ENCODE measurements at regions not wholly inside any gene's neighbourhood (a gene's known extent, or its start where the extent isn't known, plus 50 kb on each side); places are given as distances from the start of the nearest gene placed in this dataset.

DNA sequence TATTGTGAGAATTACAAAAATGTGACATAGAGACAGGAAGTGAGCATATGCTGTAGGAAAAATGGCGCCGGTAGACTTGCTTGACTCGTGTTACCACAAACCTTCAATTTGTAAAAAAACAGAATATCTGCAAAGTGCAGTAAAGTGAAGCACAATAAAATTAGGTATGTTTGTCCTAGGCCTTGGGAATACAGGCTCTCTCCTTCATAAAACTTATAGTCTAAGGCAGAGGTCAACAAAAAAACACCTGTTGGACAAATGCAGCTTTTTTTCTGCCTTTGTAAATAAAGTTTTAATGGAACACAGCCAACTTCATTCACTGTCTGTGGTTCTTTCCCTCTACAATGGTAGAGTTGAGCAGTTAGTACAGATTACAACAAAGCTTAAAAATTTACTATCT, 216.8 kb upstream of the SATB1 start:
- no peaks in the 10 kb centered on the region for H3K9me2 ChIP-seq (ENCODE audit: low read depth, low read length)

GRCh38 chr3:18635215-18635614, 210.1 kb upstream of the SATB1 start:
- no peak overlapping the region for H3K27ac ChIP-seq (ENCODE audit: low read depth, low read length, poor library complexity, severe bottlenecking)
- no peaks in the 10 kb centered on the region for H3K27me3 ChIP-seq (ENCODE audit: insufficient read depth, low read length)

More for the DNA sequence above, 216.8 kb upstream of the SATB1 start:
- no peak overlapping the region for H2AFZ ChIP-seq (ENCODE audit: low read length)
- H4K20me1 ChIP-seq (ENCODE audit: insufficient read depth, low read length): no peaks in the 10 kb centered on the region
- no peaks in the 10 kb centered on the region for H3K27me3 ChIP-seq (ENCODE audit: insufficient read depth, low read length)
- H3K4me3 ChIP-seq (ENCODE audit: low read depth, low read length, poor library complexity, severe bottlenecking): no peak overlapping the region
- no peaks in the 10 kb centered on the region for H3F3A ChIP-seq (ENCODE audit: insufficient read depth, low read length)
- no peak overlapping the region for H3K4me2 ChIP-seq (ENCODE audit: low read length)
- no peak overlapping the region for H3K9ac ChIP-seq (ENCODE audit: low read length)
- no peaks in the 10 kb centered on the region for H3K4me1 ChIP-seq (ENCODE audit: insufficient read depth, low read length, severe bottlenecking)
- no peaks in the 10 kb centered on the region for H3K9me3 ChIP-seq (ENCODE audit: low read length)
- TF ChIP-seq EZH2 (IDR thresholded peaks at IDR 0.05; ENCODE audit: borderline replicate concordance, low read length): no peak
- TF ChIP-seq CTCF (IDR thresholded peaks at IDR 0.05; ENCODE audit: low read length): no peak
- no peaks in the 10 kb centered on the region for H3K36me3 ChIP-seq (ENCODE audit: insufficient read depth, low read length)
- no peaks in the 10 kb centered on the region for H3K79me2 ChIP-seq (ENCODE audit: insufficient read depth, low read length)
- H3K27ac ChIP-seq (ENCODE audit: low read depth, low read length, poor library complexity, severe bottlenecking): no peak overlapping the region

DNA sequence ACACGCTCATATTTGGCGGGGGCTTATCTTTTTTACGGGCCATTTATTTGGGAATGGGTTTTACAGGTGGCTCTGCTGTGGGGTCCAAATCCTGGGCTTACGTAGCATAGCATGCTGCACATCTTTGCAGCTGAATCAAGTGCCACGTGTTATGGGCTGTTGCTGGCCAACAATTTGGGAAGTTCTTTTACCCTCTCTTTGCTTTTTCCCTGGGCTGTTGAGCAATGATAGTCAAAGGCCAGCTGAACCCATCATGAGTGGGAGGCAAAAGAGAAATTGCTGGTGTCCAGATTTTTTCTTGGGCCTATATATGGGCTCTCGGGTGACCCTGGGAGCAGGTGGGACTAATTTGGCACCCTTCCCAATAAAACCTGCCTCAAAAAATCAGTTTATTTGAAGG, 209.3 kb upstream of the SATB1 start:
- TF ChIP-seq EZH2 (IDR thresholded peaks at IDR 0.05; ENCODE audit: borderline replicate concordance, low read length) (no peak), CTCF (IDR thresholded peaks at IDR 0.05; ENCODE audit: low read length) (no peak)
- Histone ChIP-seq H3K9me2 (ENCODE audit: low read depth, low read length) (no peaks in the 10 kb centered on the region), H3K36me3 (ENCODE audit: insufficient read depth, low read length) (no peaks in the 10 kb centered on the region), H4K20me1 (ENCODE audit: insufficient read depth, low read length) (no peaks in the 10 kb centered on the region), H3K27me3 (ENCODE audit: insufficient read depth, low read length) (no peaks in the 10 kb centered on the region), H3K9me3 (ENCODE audit: low read length) (no peaks in the 10 kb centered on the region), H3K27ac (ENCODE audit: low read depth, low read length, poor library complexity, severe bottlenecking) (no peak overlapping the region), H3K4me1 (ENCODE audit: insufficient read depth, low read length, severe bottlenecking) (no peaks in the 10 kb centered on the region), H3K79me2 (ENCODE audit: insufficient read depth, low read length) (no peaks in the 10 kb centered on the region), H3K9ac (ENCODE audit: low read length) (no peak overlapping the region), H3K4me3 (ENCODE audit: low read depth, low read length, poor library complexity, severe bottlenecking) (no peak overlapping the region), H3F3A (ENCODE audit: insufficient read depth, low read length) (no peaks in the 10 kb centered on the region), H2AFZ (ENCODE audit: low read length) (no peak overlapping the region), H3K4me2 (ENCODE audit: low read length) (no peak overlapping the region)

More at GRCh38 chr3:18635215-18635614, 210.1 kb upstream of the SATB1 start:
- no peaks in the 10 kb centered on the region for H3K9me3 ChIP-seq (ENCODE audit: low read length)
- no peak overlapping the region for H3K4me3 ChIP-seq (ENCODE audit: low read depth, low read length, poor library complexity, severe bottlenecking)
- H3K9ac ChIP-seq (ENCODE audit: low read length): no peak overlapping the region
- H3K4me1 ChIP-seq (ENCODE audit: insufficient read depth, low read length, severe bottlenecking): no peaks in the 10 kb centered on the region
- no peaks in the 10 kb centered on the region for H3K9me2 ChIP-seq (ENCODE audit: low read depth, low read length)
- H3K4me2 ChIP-seq (ENCODE audit: low read length): no peak overlapping the region
- no peak overlapping the region for H2AFZ ChIP-seq (ENCODE audit: low read length)
- TF ChIP-seq CTCF (IDR thresholded peaks at IDR 0.05; ENCODE audit: low read length): no peak
- TF ChIP-seq EZH2 (IDR thresholded peaks at IDR 0.05; ENCODE audit: borderline replicate concordance, low read length): no peak
- H3F3A ChIP-seq (ENCODE audit: insufficient read depth, low read length): no peaks in the 10 kb centered on the region
- H3K79me2 ChIP-seq (ENCODE audit: insufficient read depth, low read length): no peaks in the 10 kb centered on the region
- no peaks in the 10 kb centered on the region for H3K36me3 ChIP-seq (ENCODE audit: insufficient read depth, low read length)
- H4K20me1 ChIP-seq (ENCODE audit: insufficient read depth, low read length): no peaks in the 10 kb centered on the region
